WI38 (cell line): ENCODE measurements at regions not wholly inside any gene's neighbourhood (a gene's known extent, or its start where the extent isn't known, plus 50 kb on each side); places are given as distances from the start of the nearest gene placed in this dataset.
"Not testable (repeated sequence)": the region's sequence is repeated elsewhere in the genome, so short reads cannot be mapped to it uniquely, and the experiment has no call there.

Experiments
- H3K4me3 ChIP-seq: 2 replicates; pipeline ENCODE4 v1.5.1; 2011; ENCODE audit warnings: low read depth, mild to moderate bottlenecking, control low read depth, low read length
- CTCF ChIP-seq: IDR thresholded peaks from 2 replicates; pipeline ENCODE4 v1.5.1; 2012; ENCODE audit warnings: low read depth, mild to moderate bottlenecking, control low read depth, low read length

- TF ChIP-seq CTCF: no peak
- H3K4me3 ChIP-seq: no peak overlapping the region
Observed at GRCh38 chr11:89545691-89546090, 54.5 kb upstream of the NOX4 start.

- H3K4me3 ChIP-seq: not testable (repeated sequence)
Observed at GRCh38 chr11:89555781-89556180, 64.6 kb upstream of the NOX4 start.

- not testable (repeated sequence) for H3K4me3 ChIP-seq
Observed at GRCh38 chr11:89556731-89557707, 65.8 kb upstream of the NOX4 start.

- H3K4me3 ChIP-seq: not testable (repeated sequence)
Observed at GRCh38 chr11:89560598-89560997, 69.4 kb upstream of the NOX4 start.

GRCh38 chr11:89562731-89563130 lies 71.6 kb upstream of the NOX4 start:
- not testable (repeated sequence) for H3K4me3 ChIP-seq

GRCh38 chr11:89566972-89567371 lies 75.8 kb upstream of the NOX4 start:
- no peak for TF ChIP-seq CTCF

GRCh38 chr11:89569387-89569786 lies 78.2 kb upstream of the NOX4 start:
- not testable (repeated sequence) for H3K4me3 ChIP-seq

More at GRCh38 chr11:89566972-89567371, 75.8 kb upstream of the NOX4 start:
- no peak overlapping the region for H3K4me3 ChIP-seq

GRCh38 chr11:89571706-89572105 lies 80.5 kb upstream of the NOX4 start:
- H3K4me3 ChIP-seq: not testable (repeated sequence)

- not testable (repeated sequence) for H3K4me3 ChIP-seq
Observed at GRCh38 chr11:89575846-89576245, 84.7 kb upstream of the NOX4 start.

GRCh38 chr11:89577428-89577827 lies 86.3 kb upstream of the NOX4 start:
- not testable (repeated sequence) for H3K4me3 ChIP-seq

- no peak for TF ChIP-seq CTCF
- no peak overlapping the region for H3K4me3 ChIP-seq
Observed at GRCh38 chr11:89583580-89583979, 92.4 kb upstream of the NOX4 start.

- not testable (repeated sequence) for H3K4me3 ChIP-seq
Observed at GRCh38 chr11:89585046-89585445, 93.9 kb upstream of the NOX4 start.

- not testable (repeated sequence) for H3K4me3 ChIP-seq
Observed at GRCh38 chr11:89585471-89585870, 94.3 kb upstream of the NOX4 start.

GRCh38 chr11:89589413-89589812 lies 98.2 kb upstream of the NOX4 start:
- not testable (repeated sequence) for H3K4me3 ChIP-seq

GRCh38 chr11:89590008-89590632 lies 98.9 kb upstream of the NOX4 start:
- H3K4me3 ChIP-seq: not testable (repeated sequence)

- H3K4me3 ChIP-seq: not testable (repeated sequence)
Observed at GRCh38 chr11:89601263-89601662, 108.8 kb upstream of the TRIM77 start.
